Activated T-cell treated with anti-CD3 and anti-CD28 coated beads, Interleukin-2, amount 50 U/mL, for 4 hours (primary cell): ENCODE measurements at regions not wholly inside any gene's neighbourhood (a gene's known extent, or its start where the extent isn't known, plus 50 kb on each side); places are given as distances from the start of the nearest gene placed in this dataset.

Experiments
- ATAC-seq, 2 donors: fragments of 200-7000 bp; cut with Tn5 transposase; one replicate each; pipeline ENCODE4 v1.10.0; 2021
- DNase-seq: peaks from one replicate; pipeline ENCODE4 v3.0.0-alpha.2; 2020
- H3K27me3 Mint-ChIP-seq: one replicate; pipeline ENCODE4 v1.8.0; 2021; ENCODE audit warnings: low read depth, mixed read lengths
- H3K36me3 Mint-ChIP-seq: one replicate; pipeline ENCODE4 v1.8.0; 2022; ENCODE audit warnings: mixed read lengths; ENCODE audit not compliant: insufficient read depth
- H3K4me1 Mint-ChIP-seq: one replicate; pipeline ENCODE4 v1.8.0; 2021; ENCODE audit warnings: low read depth, mixed read lengths
- H3K4me3 Mint-ChIP-seq: one replicate; pipeline ENCODE4 v1.8.0; 2021; ENCODE audit warnings: mild to moderate bottlenecking, moderate library complexity, mixed read lengths
- H3K9me3 Mint-ChIP-seq: one replicate; pipeline ENCODE4 v1.8.0; 2021; ENCODE audit warnings: mixed read lengths

GRCh38 chr12:28951935-28952334 is 197.1 kb upstream of the FAR2 start:
- ATAC-seq (no peak), DNase-seq (no peak)
- Mint-ChIP-seq H3K27me3 (peaks cover 2% of the 10 kb centered on the region), H3K36me3 (no peaks in the 10 kb centered on the region), H3K4me3 (no peak overlapping the region), H3K4me1 (no peaks in the 10 kb centered on the region), H3K9me3 (no peaks in the 10 kb centered on the region)

- no peak for ATAC-seq
Measured at GRCh38 chr12:28954333-28954732, 194.7 kb upstream of the FAR2 start.

GRCh38 chr12:28955491-28955890 is 193.6 kb upstream of the FAR2 start:
- no peak overlapping the region for H3K4me3 Mint-ChIP-seq

More at GRCh38 chr12:28954333-28954732, 194.7 kb upstream of the FAR2 start:
- DNase-seq, result no peak
- Mint-ChIP-seq H3K27me3 (peaks cover 2% of the 10 kb centered on the region), H3K9me3 (no peaks in the 10 kb centered on the region), H3K4me3 (no peak overlapping the region), H3K36me3 (no peaks in the 10 kb centered on the region), H3K4me1 (no peaks in the 10 kb centered on the region)

DNA sequence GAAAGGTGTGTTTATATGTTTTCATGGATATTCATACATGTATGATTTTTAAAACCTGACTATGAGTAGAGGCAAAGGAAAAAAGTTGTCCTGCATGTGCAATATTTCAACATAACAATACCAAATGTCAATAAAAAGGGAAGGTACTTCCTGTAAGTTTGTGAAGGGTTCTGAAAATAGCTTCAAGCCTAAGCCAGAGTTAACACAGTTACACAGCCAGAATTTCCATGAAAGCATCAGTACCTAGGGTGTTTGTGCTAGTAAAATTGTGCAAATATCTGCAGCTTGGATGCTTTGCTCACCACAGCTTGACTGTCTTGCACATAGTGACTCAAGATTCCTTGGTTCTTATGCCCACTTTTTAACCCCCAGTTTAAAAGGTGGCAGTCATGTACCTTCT is 193.1 kb upstream of the FAR2 start:
- no peak for ATAC-seq
- Mint-ChIP-seq H3K9me3 (no peaks in the 10 kb centered on the region), H3K4me1 (no peaks in the 10 kb centered on the region), H3K27me3 (no peaks in the 10 kb centered on the region), H3K36me3 (no peaks in the 10 kb centered on the region), H3K4me3 (no peak overlapping the region)
- no peak for DNase-seq

More at GRCh38 chr12:28955491-28955890, 193.6 kb upstream of the FAR2 start:
- Mint-ChIP-seq H3K36me3 (no peaks in the 10 kb centered on the region), H3K27me3 (no peaks in the 10 kb centered on the region), H3K9me3 (no peaks in the 10 kb centered on the region), H3K4me1 (no peaks in the 10 kb centered on the region)
- no peak for ATAC-seq
- no peak for DNase-seq

- H3K27me3 Mint-ChIP-seq, result peaks cover 5% of the 10 kb centered on the region
- no peak overlapping the region for H3K4me3 Mint-ChIP-seq
- DNase-seq (no peak), ATAC-seq (no peak)
- no peaks in the 10 kb centered on the region for H3K36me3 Mint-ChIP-seq
- no peaks in the 10 kb centered on the region for H3K4me1 Mint-ChIP-seq
- no peaks in the 10 kb centered on the region for H3K9me3 Mint-ChIP-seq
Measured at GRCh38 chr12:28958553-28959195, 190.4 kb upstream of the FAR2 start.

DNA sequence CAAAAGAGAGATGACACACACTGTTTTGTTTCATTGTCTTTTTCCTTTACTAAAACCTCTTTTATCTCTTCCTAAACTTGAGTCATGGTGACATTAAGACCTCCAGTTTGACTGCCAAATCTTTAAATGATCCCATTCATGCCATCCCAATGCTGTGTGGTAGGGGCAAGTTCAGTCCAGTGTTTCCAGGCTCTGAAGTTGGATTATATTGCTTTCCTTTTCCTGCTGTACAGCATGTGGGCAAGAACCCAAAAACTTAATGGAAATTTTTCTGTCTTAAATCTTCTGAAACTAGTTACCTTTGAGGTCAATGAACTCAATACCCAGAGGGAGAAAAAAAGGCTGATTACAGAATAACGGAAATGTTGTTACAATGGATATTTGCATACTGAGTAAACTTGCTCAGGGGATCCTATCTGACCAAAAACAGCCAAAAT is 187.1 kb upstream of the FAR2 start:
- Mint-ChIP-seq H3K4me1 (no peaks in the 10 kb centered on the region), H3K27me3 (peaks cover 9% of the 10 kb centered on the region), H3K4me3 (no peak overlapping the region), H3K9me3 (no peaks in the 10 kb centered on the region), H3K36me3 (no peaks in the 10 kb centered on the region)
- ATAC-seq (no peak), DNase-seq (no peak)

- no peak overlapping the region for H3K4me3 Mint-ChIP-seq
- peaks cover 9% of the 10 kb centered on the region for H3K27me3 Mint-ChIP-seq
Measured at GRCh38 chr12:28963554-28963953, 185.5 kb upstream of the FAR2 start.

DNA sequence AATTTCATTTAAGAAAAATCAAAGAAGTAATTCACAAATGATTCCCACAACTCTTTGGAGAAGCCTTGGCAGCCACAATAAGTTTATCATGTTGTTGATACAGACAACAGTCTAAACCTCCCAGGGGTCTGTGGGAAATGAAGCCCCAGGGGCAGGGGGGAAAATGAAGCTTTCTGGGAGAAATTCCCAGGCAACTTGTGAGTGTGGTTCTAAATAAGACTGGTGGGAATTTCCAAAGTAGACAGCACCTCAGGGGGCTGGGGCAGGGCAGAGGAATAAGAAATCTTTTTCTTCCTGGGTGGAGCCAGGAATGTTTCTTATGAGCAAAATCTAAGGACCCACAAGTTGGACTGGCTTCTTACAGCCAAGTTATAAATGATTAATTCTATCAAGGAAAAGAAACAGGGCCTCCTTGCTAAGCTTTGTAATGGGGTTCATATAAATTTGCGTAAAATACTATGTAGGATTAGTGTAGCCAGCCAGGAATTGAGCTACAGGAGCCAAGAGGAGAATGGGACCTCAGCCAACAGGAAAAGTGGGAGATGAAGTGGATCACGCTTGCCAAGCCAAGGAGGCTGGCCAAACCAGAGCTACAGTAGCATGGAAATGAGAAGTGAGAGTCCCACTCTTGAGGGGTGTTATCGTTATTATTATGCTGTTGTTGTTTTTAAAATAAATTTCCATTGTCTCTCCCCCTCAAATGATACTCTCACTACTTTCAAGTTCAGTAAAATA is 182.9 kb upstream of the FAR2 start:
- Mint-ChIP-seq H3K36me3 (no peaks in the 10 kb centered on the region), H3K9me3 (no peaks in the 10 kb centered on the region), H3K4me3 (no peak overlapping the region), H3K4me1 (no peaks in the 10 kb centered on the region), H3K27me3 (peaks cover 9% of the 10 kb centered on the region)
- ATAC-seq (no peak), DNase-seq (no peak)

More at GRCh38 chr12:28963554-28963953, 185.5 kb upstream of the FAR2 start:
- Mint-ChIP-seq H3K9me3 (no peaks in the 10 kb centered on the region), H3K4me1 (no peaks in the 10 kb centered on the region), H3K36me3 (no peaks in the 10 kb centered on the region)
- ATAC-seq (no peak), DNase-seq (no peak)

GRCh38 chr12:28967426-28967825 is 181.7 kb upstream of the FAR2 start:
- Mint-ChIP-seq H3K9me3 (no peaks in the 10 kb centered on the region), H3K4me1 (no peaks in the 10 kb centered on the region), H3K36me3 (no peaks in the 10 kb centered on the region), H3K27me3 (peaks cover 9% of the 10 kb centered on the region), H3K4me3 (no peak overlapping the region)
- ATAC-seq (no peak), DNase-seq (no peak)

GRCh38 chr12:28973491-28973890 is 175.6 kb upstream of the FAR2 start:
- Mint-ChIP-seq H3K4me1 (no peaks in the 10 kb centered on the region), H3K27me3 (peaks cover 2% of the 10 kb centered on the region), H3K4me3 (no peak overlapping the region), H3K9me3 (no peaks in the 10 kb centered on the region), H3K36me3 (no peaks in the 10 kb centered on the region)
- no peak for ATAC-seq
- no peak for DNase-seq

DNA sequence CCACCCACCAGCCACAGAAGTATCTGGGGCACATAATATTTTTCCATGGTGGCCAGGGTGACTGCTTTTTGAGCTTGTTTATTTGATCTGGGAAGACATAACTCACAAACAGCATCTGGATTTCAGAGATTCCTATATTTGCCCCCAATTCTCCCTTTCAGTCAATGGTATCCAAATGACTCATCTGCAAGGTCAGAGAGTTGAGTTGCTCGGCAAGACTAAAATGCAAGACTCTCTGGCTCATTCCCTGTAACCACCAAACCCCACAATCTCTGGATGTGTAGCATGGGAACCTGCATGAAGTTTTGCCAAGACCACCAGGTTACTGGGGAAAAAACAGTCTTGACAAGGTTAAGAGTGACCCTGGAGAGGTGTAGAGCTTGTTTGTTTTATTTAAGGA is 174.9 kb upstream of the FAR2 start:
- ATAC-seq, result no peak
- Mint-ChIP-seq H3K9me3 (no peaks in the 10 kb centered on the region), H3K4me1 (no peaks in the 10 kb centered on the region), H3K27me3 (peaks cover 5% of the 10 kb centered on the region), H3K4me3 (no peak overlapping the region), H3K36me3 (no peaks in the 10 kb centered on the region)
- DNase-seq, result no peak

DNA sequence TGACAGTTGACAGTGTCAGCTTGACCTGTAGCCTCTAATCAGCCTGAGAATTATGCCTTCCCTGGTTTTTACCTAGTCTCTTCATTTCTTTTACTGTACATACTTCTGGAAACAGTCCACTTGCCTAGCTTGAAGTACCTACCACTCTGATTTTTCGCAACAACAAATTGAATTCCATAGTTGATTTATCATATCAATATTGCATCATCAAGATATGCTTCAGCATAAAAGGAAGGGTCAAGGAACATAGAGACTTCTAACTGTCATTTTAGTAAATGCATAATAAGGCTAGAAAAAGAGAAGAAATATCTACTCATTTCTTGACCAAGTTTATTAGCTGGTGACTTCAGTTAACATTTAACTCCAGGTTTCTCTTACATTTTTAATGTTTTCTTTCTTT is 174.2 kb upstream of the FAR2 start:
- DNase-seq, result no peak
- Mint-ChIP-seq H3K36me3 (no peaks in the 10 kb centered on the region), H3K9me3 (no peaks in the 10 kb centered on the region), H3K27me3 (peaks cover 5% of the 10 kb centered on the region), H3K4me3 (no peak overlapping the region), H3K4me1 (no peaks in the 10 kb centered on the region)
- ATAC-seq, result no peak

GRCh38 chr12:28975564-28976340 is 173.3 kb upstream of the FAR2 start:
- ATAC-seq, result no peak
- no peaks in the 10 kb centered on the region for H3K9me3 Mint-ChIP-seq
- H3K4me3 Mint-ChIP-seq, result no peak overlapping the region
- H3K36me3 Mint-ChIP-seq, result no peaks in the 10 kb centered on the region
- H3K27me3 Mint-ChIP-seq, result peaks cover 5% of the 10 kb centered on the region
- no peaks in the 10 kb centered on the region for H3K4me1 Mint-ChIP-seq
- DNase-seq, result no peak

DNA sequence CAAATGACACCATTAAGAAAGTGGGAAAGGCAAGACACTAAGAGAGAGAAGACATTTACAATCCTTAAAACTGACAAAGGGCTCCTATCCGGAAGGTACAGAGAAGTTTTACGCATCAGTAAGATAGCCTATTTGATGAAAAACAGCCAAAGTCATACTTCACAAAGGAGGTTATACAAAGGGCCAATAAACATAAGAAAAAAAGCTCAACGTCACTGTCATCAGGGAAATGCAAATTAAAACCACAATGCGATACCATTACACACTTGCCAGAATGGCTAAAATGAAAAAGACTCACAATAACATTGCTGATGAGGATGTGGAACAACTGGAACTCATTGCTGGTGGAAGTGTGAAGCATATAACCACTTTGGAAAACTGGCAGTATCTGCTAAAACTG is 168.6 kb upstream of the FAR2 start:
- peaks cover 5% of the 10 kb centered on the region for H3K27me3 Mint-ChIP-seq
- H3K36me3 Mint-ChIP-seq, result no peaks in the 10 kb centered on the region
- DNase-seq (no peak), ATAC-seq (no peak)
- no peaks in the 10 kb centered on the region for H3K4me1 Mint-ChIP-seq
- no peaks in the 10 kb centered on the region for H3K9me3 Mint-ChIP-seq
- H3K4me3 Mint-ChIP-seq, result no peak overlapping the region
